Stimulated activated naive B cell treated with anti-CD40 and anti-IgM and Interleukin-4, amounts not matched to agents 10 μg/mL and 1 μg/mL and 100 μg/mL, for 72 hours (primary cell): ENCODE measurements at regions not wholly inside any gene's neighbourhood (a gene's known extent, or its start where the extent isn't known, plus 50 kb on each side); places are given as distances from the start of the nearest gene placed in this dataset.

ENCODE experiments used
- ATAC-seq, 2 donors: fragments of 150-1000 bp; cut with Tn5 transposase; replicated peaks; 2 replicates each; pipeline ENCODE4 v1.10.0; 2021; ENCODE audit warnings: moderate library complexity in 1 of 2
- DNase-seq: peaks from one replicate; pipeline ENCODE4 v3.0.0; 2021
- H3K27ac Mint-ChIP-seq: one replicate; pipeline ENCODE4 v1.8.0; 2022; ENCODE audit warnings: mild to moderate bottlenecking, mixed read lengths
- H3K27me3 Mint-ChIP-seq, 2 donors: one replicate each; pipeline ENCODE4 v1.8.0; 2022; ENCODE audit warnings: mixed read lengths in 2 of 2
- H3K36me3 Mint-ChIP-seq, 2 donors: one replicate each; pipeline ENCODE4 v1.8.0; 2022; ENCODE audit warnings: mixed read lengths in 2 of 2, mild to moderate bottlenecking in 1 of 2
- H3K4me1 Mint-ChIP-seq, 2 donors: one replicate each; pipeline ENCODE4 v1.8.0; 2022; ENCODE audit warnings: mixed read lengths in 2 of 2, mild to moderate bottlenecking in 1 of 2
- H3K4me3 Mint-ChIP-seq, 2 donors: one replicate each; pipeline ENCODE4 v1.8.0; 2022; ENCODE audit warnings: mild to moderate bottlenecking in 2 of 2, mixed read lengths in 2 of 2, moderate library complexity in 1 of 2
- H3K9me3 Mint-ChIP-seq, 2 donors: one replicate each; pipeline ENCODE4 v1.8.0; 2022; ENCODE audit warnings: mixed read lengths in 2 of 2, mild to moderate bottlenecking in 1 of 2

- Mint-ChIP-seq H3K36me3 (no peaks in the 10 kb centered on the region), H3K27me3 (no peaks in the 10 kb centered on the region), H3K4me1 (no peaks in the 10 kb centered on the region), H3K9me3 (peaks cover 4% of the 10 kb centered on the region in 2 donors), H3K27ac (no peak overlapping the region), H3K4me3 (no peak overlapping the region)
- DNase-seq (no peak), ATAC-seq (no peak)
These were observed 445.5 kb downstream of the PCDH10 start for GRCh38 chr4:133594390-133595207.

GRCh38 chr4:133593764-133594163, 444.7 kb downstream of the PCDH10 start:
- Mint-ChIP-seq H3K36me3 (no peaks in the 10 kb centered on the region), H3K4me1 (no peaks in the 10 kb centered on the region), H3K4me3 (no peak overlapping the region), H3K27me3 (no peaks in the 10 kb centered on the region), H3K27ac (no peak overlapping the region), H3K9me3 (peaks cover 3 to 4% of the 10 kb centered on the region in 2 donors)
- ATAC-seq (no peak), DNase-seq (no peak)

- ATAC-seq (no peak), DNase-seq (no peak)
- no peaks in the 10 kb centered on the region for H3K9me3 Mint-ChIP-seq
- no peaks in the 10 kb centered on the region for H3K27me3 Mint-ChIP-seq
- H3K4me3 Mint-ChIP-seq: no peak overlapping the region
- H3K4me1 Mint-ChIP-seq: no peaks in the 10 kb centered on the region
- H3K36me3 Mint-ChIP-seq: no peaks in the 10 kb centered on the region
- H3K27ac Mint-ChIP-seq: no peak overlapping the region
These were observed 443.5 kb downstream of the PCDH10 start for GRCh38 chr4:133592591-133592990.

- Mint-ChIP-seq H3K4me3 (no peak overlapping the region), H3K4me1 (no peaks in the 10 kb centered on the region), H3K9me3 (no peaks in the 10 kb centered on the region), H3K36me3 (no peaks in the 10 kb centered on the region), H3K27me3 (no peaks in the 10 kb centered on the region), H3K27ac (no peak overlapping the region)
- no peak for ATAC-seq
- DNase-seq: no peak
These were observed 443.0 kb downstream of the PCDH10 start for GRCh38 chr4:133592106-133592505.

- Mint-ChIP-seq H3K4me3 (no peak overlapping the region), H3K27ac (no peak overlapping the region), H3K4me1 (no peaks in the 10 kb centered on the region), H3K36me3 (no peaks in the 10 kb centered on the region), H3K27me3 (no peaks in the 10 kb centered on the region), H3K9me3 (no peaks in the 10 kb centered on the region)
- no peak for ATAC-seq
- no peak for DNase-seq
These were observed 439.2 kb downstream of the PCDH10 start for GRCh38 chr4:133588306-133588705.

- Mint-ChIP-seq H3K9me3 (no peaks in the 10 kb centered on the region), H3K27ac (no peak overlapping the region), H3K36me3 (no peaks in the 10 kb centered on the region), H3K4me1 (no peaks in the 10 kb centered on the region), H3K4me3 (no peak overlapping the region), H3K27me3 (no peaks in the 10 kb centered on the region)
- no peak for DNase-seq
- no peak for ATAC-seq
These were observed 436.2 kb downstream of the PCDH10 start for GRCh38 chr4:133585323-133585722.

- ATAC-seq (no peak), DNase-seq (no peak)
- Mint-ChIP-seq H3K27me3 (no peaks in the 10 kb centered on the region), H3K4me1 (no peaks in the 10 kb centered on the region), H3K27ac (no peak overlapping the region), H3K36me3 (no peaks in the 10 kb centered on the region), H3K4me3 (no peak overlapping the region), H3K9me3 (no peaks in the 10 kb centered on the region)
These were observed 435.6 kb downstream of the PCDH10 start for GRCh38 chr4:133584714-133585113.

GRCh38 chr4:133581996-133582619, 433.0 kb downstream of the PCDH10 start:
- no peak for ATAC-seq
- no peak for DNase-seq

GRCh38 chr4:133574248-133574647, 425.2 kb downstream of the PCDH10 start:
- H3K36me3 Mint-ChIP-seq: no peaks in the 10 kb centered on the region

More at GRCh38 chr4:133581996-133582619, 433.0 kb downstream of the PCDH10 start:
- no peak overlapping the region for H3K27ac Mint-ChIP-seq
- H3K4me3 Mint-ChIP-seq: no peak overlapping the region
- H3K36me3 Mint-ChIP-seq: no peaks in the 10 kb centered on the region
- no peaks in the 10 kb centered on the region for H3K27me3 Mint-ChIP-seq
- no peaks in the 10 kb centered on the region for H3K9me3 Mint-ChIP-seq
- no peaks in the 10 kb centered on the region for H3K4me1 Mint-ChIP-seq

GRCh38 chr4:133565379-133565778, 416.3 kb downstream of the PCDH10 start:
- peaks cover 0 to 6% of the 10 kb centered on the region in 2 donors for H3K9me3 Mint-ChIP-seq
- H3K27me3 Mint-ChIP-seq: no peaks in the 10 kb centered on the region
- H3K36me3 Mint-ChIP-seq: no peaks in the 10 kb centered on the region
- no peak overlapping the region for H3K27ac Mint-ChIP-seq
- ATAC-seq: no peak
- no peak overlapping the region for H3K4me3 Mint-ChIP-seq
- no peak for DNase-seq
- H3K4me1 Mint-ChIP-seq: no peaks in the 10 kb centered on the region

More at GRCh38 chr4:133574248-133574647, 425.2 kb downstream of the PCDH10 start:
- no peaks in the 10 kb centered on the region for H3K27me3 Mint-ChIP-seq
- DNase-seq: no peak
- ATAC-seq: no peak
- peaks cover 0 to 3% of the 10 kb centered on the region in 2 donors for H3K9me3 Mint-ChIP-seq
- no peaks in the 10 kb centered on the region for H3K4me1 Mint-ChIP-seq
- no peak overlapping the region for H3K4me3 Mint-ChIP-seq
- no peak overlapping the region for H3K27ac Mint-ChIP-seq

GRCh38 chr4:133559987-133560386, 410.9 kb downstream of the PCDH10 start:
- H3K36me3 Mint-ChIP-seq: no peaks in the 10 kb centered on the region
- no peak overlapping the region for H3K4me3 Mint-ChIP-seq
- H3K27ac Mint-ChIP-seq: no peak overlapping the region
- no peaks in the 10 kb centered on the region for H3K27me3 Mint-ChIP-seq
- ATAC-seq (no peak), DNase-seq (no peak)
- H3K4me1 Mint-ChIP-seq: no peaks in the 10 kb centered on the region
- H3K9me3 Mint-ChIP-seq: peaks cover 0 to 2% of the 10 kb centered on the region in 2 donors

- ATAC-seq (no peak), DNase-seq (no peak)
- Mint-ChIP-seq H3K4me3 (no peak overlapping the region), H3K9me3 (peaks cover 0 to 2% of the 10 kb centered on the region in 2 donors), H3K27me3 (no peaks in the 10 kb centered on the region), H3K27ac (no peak overlapping the region), H3K4me1 (no peaks in the 10 kb centered on the region), H3K36me3 (no peaks in the 10 kb centered on the region)
These were observed 406.6 kb downstream of the PCDH10 start for GRCh38 chr4:133555671-133556070.

GRCh38 chr4:133550436-133550835, 401.3 kb downstream of the PCDH10 start:
- no peaks in the 10 kb centered on the region for H3K36me3 Mint-ChIP-seq
- peaks cover 0 to 3% of the 10 kb centered on the region in 2 donors for H3K9me3 Mint-ChIP-seq
- no peak overlapping the region for H3K27ac Mint-ChIP-seq
- H3K4me3 Mint-ChIP-seq: no peak overlapping the region
- H3K27me3 Mint-ChIP-seq: no peaks in the 10 kb centered on the region
- H3K4me1 Mint-ChIP-seq: no peaks in the 10 kb centered on the region
- no peak for DNase-seq
- ATAC-seq: no peak

- ATAC-seq: no peak
- H3K4me1 Mint-ChIP-seq: no peaks in the 10 kb centered on the region
- H3K27ac Mint-ChIP-seq: no peak overlapping the region
- no peak for DNase-seq
- no peaks in the 10 kb centered on the region for H3K27me3 Mint-ChIP-seq
- peaks cover 0 to under 1% of the 10 kb centered on the region in 2 donors for H3K9me3 Mint-ChIP-seq
- no peak overlapping the region for H3K4me3 Mint-ChIP-seq
- no peaks in the 10 kb centered on the region for H3K36me3 Mint-ChIP-seq
These were observed 395.0 kb downstream of the PCDH10 start for GRCh38 chr4:133544097-133544496.

GRCh38 chr4:133537780-133538281, 388.7 kb downstream of the PCDH10 start:
- H3K27ac Mint-ChIP-seq: no peak overlapping the region
- H3K4me1 Mint-ChIP-seq: no peaks in the 10 kb centered on the region
- DNase-seq: no peak
- ATAC-seq: no peak
- H3K9me3 Mint-ChIP-seq: peaks cover 3 to 8% of the 10 kb centered on the region in 2 donors
- no peaks in the 10 kb centered on the region for H3K36me3 Mint-ChIP-seq
- no peak overlapping the region for H3K4me3 Mint-ChIP-seq
- H3K27me3 Mint-ChIP-seq: no peaks in the 10 kb centered on the region
